ENCODE measurements at regions not wholly inside any gene's neighbourhood (a gene's known extent, or its start where the extent isn't known, plus 50 kb on each side); places are given as distances from the start of the nearest gene placed in this dataset.
"Not testable (repeated sequence)": the region's sequence is repeated elsewhere in the genome, so short reads cannot be mapped to it uniquely, and the experiment has no call there.

DNA sequence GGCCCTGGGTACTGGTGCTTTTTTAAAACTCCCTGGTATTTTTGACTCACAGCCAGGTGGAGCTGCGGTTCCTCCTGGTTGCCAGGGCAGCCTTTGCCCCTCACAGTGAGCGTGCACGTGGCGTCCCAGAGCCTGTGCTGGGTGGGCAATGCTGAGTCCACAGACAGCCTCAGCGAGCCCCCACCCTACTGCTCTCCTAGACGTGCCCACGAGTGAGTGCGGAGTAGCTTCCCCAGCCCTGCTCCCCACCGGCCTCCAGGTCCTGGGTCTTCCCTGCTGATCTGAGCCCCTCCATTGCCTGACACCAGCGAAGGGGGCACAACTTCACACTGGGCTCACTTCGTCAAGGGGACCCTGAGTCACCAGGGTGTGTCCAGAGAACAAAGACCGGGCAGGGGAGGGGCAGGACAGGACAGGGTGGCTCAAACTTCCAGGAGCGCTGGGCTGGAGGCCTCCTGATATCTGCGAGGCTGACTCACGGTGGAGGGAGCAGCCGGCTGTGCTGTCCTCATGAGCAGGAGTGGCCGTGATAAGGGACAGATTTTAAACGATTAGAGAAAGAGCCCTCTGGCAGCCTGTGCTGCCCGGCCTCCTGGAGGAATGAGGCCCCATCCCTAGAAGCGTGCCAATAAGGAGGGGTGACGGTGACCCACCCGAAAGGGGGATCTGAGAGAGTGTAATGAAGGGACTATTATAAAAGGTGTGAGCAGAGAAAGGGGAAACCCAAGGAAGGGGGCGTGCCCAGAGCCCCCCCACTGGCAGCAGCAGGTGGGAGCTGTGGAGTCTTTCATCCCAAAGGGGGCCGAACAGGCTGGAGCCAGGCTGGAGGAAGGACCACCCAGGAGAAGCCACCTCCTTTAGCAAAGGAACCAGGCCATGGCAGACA is 129.3 kb upstream of the FGF3 start:
- H3K4me1 ChIP-seq (ENCODE audit: control insufficient read depth in 1 of 2, insufficient read depth in 1 of 2, low read depth in 1 of 2, low read length in 1 of 2): no peaks in the 10 kb centered on the region
- H3K27ac ChIP-seq: no peak overlapping the region
- no peaks in the 10 kb centered on the region for H3K9me3 ChIP-seq
- TF ChIP-seq, protein P1, sequence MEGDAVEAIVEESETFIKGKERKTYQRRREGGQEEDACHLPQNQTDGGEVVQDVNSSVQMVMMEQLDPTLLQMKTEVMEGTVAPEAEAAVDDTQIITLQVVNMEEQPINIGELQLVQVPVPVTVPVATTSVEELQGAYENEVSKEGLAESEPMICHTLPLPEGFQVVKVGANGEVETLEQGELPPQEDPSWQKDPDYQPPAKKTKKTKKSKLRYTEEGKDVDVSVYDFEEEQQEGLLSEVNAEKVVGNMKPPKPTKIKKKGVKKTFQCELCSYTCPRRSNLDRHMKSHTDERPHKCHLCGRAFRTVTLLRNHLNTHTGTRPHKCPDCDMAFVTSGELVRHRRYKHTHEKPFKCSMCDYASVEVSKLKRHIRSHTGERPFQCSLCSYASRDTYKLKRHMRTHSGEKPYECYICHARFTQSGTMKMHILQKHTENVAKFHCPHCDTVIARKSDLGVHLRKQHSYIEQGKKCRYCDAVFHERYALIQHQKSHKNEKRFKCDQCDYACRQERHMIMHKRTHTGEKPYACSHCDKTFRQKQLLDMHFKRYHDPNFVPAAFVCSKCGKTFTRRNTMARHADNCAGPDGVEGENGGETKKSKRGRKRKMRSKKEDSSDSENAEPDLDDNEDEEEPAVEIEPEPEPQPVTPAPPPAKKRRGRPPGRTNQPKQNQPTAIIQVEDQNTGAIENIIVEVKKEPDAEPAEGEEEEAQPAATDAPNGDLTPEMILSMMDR (IDR thresholded peaks at IDR 0.05): no peak
- no peaks in the 10 kb centered on the region for H3K36me3 ChIP-seq
- no peak overlapping the region for H3K4me3 ChIP-seq (ENCODE audit: low read depth in 1 of 2, low read length in 1 of 2)
- H3K27me3 ChIP-seq: peaks cover 8% of the 10 kb centered on the region

DNA sequence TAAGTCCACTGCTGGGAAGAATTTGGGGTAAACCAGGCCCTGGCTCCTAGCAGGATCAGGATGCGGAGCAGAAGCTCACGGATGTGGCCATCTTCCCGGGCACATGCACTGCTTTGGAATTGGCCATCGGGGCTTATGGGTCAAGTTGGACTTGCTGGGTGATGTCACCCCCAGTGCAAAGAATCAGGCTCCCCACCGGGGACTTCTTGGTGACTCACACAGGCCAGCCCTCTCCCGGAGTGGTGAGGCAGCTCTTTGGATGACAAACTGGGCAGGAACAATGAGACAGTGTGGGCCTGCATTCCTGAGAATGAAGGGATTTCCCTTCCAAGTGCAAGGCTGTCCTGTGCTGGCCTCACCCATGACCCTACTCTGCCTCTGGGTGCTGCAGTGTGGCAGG is 128.8 kb upstream of the ANO1 start:
- Histone ChIP-seq H3K9me3 (no peaks in the 10 kb centered on the region), H3K27ac (no peak overlapping the region), H3K4me1 (ENCODE audit: control insufficient read depth in 1 of 2, insufficient read depth in 1 of 2, low read depth in 1 of 2, low read length in 1 of 2) (no peaks in the 10 kb centered on the region), H3K27me3 (peaks cover 8% of the 10 kb centered on the region), H3K4me3 (ENCODE audit: low read depth in 1 of 2, low read length in 1 of 2) (no peak overlapping the region), H3K36me3 (no peaks in the 10 kb centered on the region)
- TF ChIP-seq, protein P1 (IDR thresholded peaks at IDR 0.05): no peak

DNA sequence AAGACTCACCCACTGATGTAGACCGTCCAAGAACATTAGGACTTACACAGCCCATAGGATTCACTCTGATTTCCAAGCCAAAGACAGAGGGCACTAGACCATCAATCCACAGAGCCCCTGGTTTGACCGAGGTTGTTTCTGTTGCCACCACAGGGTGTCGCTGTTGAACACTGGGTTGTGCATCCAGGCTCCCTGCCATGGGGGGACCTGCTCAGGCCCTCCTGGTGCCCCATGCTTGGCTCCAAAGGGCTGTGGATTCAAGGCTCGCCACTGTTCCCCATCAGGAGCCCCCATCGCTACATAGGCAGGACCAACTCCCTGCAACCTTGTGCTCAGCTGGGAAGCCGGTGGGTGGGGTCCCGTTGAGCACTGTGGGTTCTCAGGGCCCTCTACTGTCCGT is 128.0 kb upstream of the ANO1 start:
- Histone ChIP-seq H3K9me3 (no peaks in the 10 kb centered on the region), H3K4me1 (ENCODE audit: control insufficient read depth in 1 of 2, insufficient read depth in 1 of 2, low read depth in 1 of 2, low read length in 1 of 2) (no peaks in the 10 kb centered on the region), H3K27me3 (peaks cover 8% of the 10 kb centered on the region), H3K4me3 (ENCODE audit: low read depth in 1 of 2, low read length in 1 of 2) (no peak overlapping the region), H3K36me3 (no peaks in the 10 kb centered on the region), H3K27ac (no peak overlapping the region)
- TF ChIP-seq, protein P1 (IDR thresholded peaks at IDR 0.05): no peak

DNA sequence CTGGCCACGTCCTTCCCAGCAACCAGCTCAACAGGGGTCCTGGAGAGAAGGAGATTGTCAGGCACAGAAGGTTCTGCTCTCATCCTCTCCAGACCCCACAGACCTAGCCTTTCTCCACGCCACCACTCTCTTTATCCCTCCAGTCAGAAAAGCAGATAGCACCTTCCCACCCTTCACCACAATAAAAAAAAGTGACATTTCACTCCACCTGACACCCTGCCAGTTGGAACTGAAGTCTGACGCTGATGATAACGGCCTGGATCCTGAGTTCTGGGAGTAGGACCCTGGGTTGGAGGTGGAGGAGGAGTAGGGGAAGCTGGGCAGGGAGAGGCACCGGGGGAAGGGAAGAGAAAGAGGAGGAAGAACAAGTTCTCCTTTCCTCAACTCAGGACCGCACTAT is 127.5 kb upstream of the ANO1 start:
- Histone ChIP-seq H3K4me1 (ENCODE audit: control insufficient read depth in 1 of 2, insufficient read depth in 1 of 2, low read depth in 1 of 2, low read length in 1 of 2) (no peaks in the 10 kb centered on the region), H3K4me3 (ENCODE audit: low read depth in 1 of 2, low read length in 1 of 2) (no peak overlapping the region), H3K36me3 (no peaks in the 10 kb centered on the region), H3K9me3 (no peaks in the 10 kb centered on the region), H3K27me3 (peaks cover 8% of the 10 kb centered on the region), H3K27ac (no peak overlapping the region)
- TF ChIP-seq, protein P1 (IDR thresholded peaks at IDR 0.05): no peak

DNA sequence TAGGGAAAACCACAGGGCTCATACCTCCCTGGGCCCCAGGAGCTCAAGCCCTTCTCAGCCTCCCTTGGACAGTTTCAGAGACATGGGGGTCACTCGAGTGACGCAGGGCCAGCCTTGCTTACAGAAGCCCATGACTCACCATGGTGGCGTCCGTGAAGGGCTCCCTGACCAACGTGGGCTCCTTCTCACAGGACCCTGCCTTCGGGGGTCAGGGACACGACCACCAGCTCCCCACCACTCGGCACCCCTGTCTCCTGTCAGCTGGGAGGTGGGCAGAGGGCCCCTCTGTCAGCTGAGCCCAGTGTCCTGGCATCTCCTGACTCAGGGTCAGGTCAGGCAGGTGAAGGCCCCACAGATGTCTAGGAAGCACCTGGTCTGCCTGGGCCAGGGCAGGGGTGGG is 126.3 kb upstream of the ANO1 start:
- Histone ChIP-seq H3K4me3 (ENCODE audit: low read depth in 1 of 2, low read length in 1 of 2) (no peak overlapping the region), H3K4me1 (ENCODE audit: control insufficient read depth in 1 of 2, insufficient read depth in 1 of 2, low read depth in 1 of 2, low read length in 1 of 2) (no peaks in the 10 kb centered on the region), H3K9me3 (no peaks in the 10 kb centered on the region), H3K36me3 (no peaks in the 10 kb centered on the region), H3K27ac (no peak overlapping the region), H3K27me3 (peaks cover 1% of the 10 kb centered on the region)
- TF ChIP-seq, protein P1 (IDR thresholded peaks at IDR 0.05): no peak

DNA sequence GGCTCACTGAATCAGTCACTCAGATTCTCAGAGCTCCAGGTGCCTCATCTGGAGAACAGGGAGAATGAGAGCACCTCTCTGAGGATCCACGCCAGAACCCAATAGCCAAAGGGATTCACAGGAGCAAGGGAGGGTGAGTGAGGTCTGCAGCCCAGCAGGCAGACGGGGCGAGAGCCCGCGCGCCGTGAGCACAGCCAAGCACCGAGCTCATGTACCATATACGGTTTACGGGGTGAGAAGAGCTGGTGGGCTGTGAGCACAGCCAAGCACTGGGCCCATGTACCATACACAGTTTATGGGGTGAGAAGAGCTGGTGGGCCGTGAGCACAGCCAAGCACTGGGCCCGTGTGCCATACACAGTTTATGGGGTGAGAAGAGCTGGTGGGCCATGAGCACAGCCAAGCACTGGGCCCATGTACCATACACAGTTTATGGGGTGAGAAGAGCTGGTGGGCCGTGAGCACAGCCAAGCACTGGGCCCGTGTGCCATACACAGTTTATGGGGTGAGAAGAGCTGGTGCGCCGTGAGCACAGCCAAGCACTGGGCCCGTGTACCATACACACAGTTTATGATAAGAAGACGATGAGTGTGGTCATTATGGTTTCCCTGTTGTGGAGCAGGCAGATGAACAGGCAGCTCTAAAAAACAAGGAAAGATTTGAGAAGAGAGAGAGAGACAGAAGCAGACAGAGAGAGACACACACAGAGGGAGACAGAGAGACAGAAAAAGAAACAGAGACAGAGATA is 125.7 kb upstream of the ANO1 start:
- H3K27me3 ChIP-seq; H3K4me3 ChIP-seq (ENCODE audit: low read depth in 1 of 2, low read length in 1 of 2): not testable (repeated sequence)

More for the DNA sequence above, 125.7 kb upstream of the ANO1 start:
- not testable (repeated sequence) for H3K4me1 ChIP-seq (ENCODE audit: control insufficient read depth in 1 of 2, insufficient read depth in 1 of 2, low read depth in 1 of 2, low read length in 1 of 2); H3K9me3 ChIP-seq; H3K36me3 ChIP-seq; H3K27ac ChIP-seq
